Stimulated activated memory B cell treated with anti-CD40 and anti-IgM and Interleukin-4, amounts not matched to agents 10 μg/mL and 1 μg/mL and 100 μg/mL, for 72 hours (primary cell): ENCODE measurements at regions not wholly inside any gene's neighbourhood (a gene's known extent, or its start where the extent isn't known, plus 50 kb on each side); places are given as distances from the start of the nearest gene placed in this dataset.

Source experiments
- ATAC-seq: fragments of 150-1000 bp; cut with Tn5 transposase; 2 replicates; pipeline ENCODE4 v1.10.0; 2021
- H3K27ac Mint-ChIP-seq: one replicate; pipeline ENCODE4 v1.8.0; 2022; ENCODE audit warnings: mild to moderate bottlenecking, mixed read lengths
- H3K27me3 Mint-ChIP-seq: one replicate; pipeline ENCODE4 v1.8.0; 2022; ENCODE audit warnings: mixed read lengths
- H3K36me3 Mint-ChIP-seq: one replicate; pipeline ENCODE4 v1.8.0; 2022; ENCODE audit warnings: mixed read lengths
- H3K4me1 Mint-ChIP-seq: one replicate; pipeline ENCODE4 v1.8.0; 2022; ENCODE audit warnings: mixed read lengths
- H3K4me3 Mint-ChIP-seq: one replicate; pipeline ENCODE4 v1.8.0; 2022; ENCODE audit warnings: mild to moderate bottlenecking, moderate library complexity, mixed read lengths
- H3K9me3 Mint-ChIP-seq: one replicate; pipeline ENCODE4 v1.8.0; 2022; ENCODE audit warnings: mixed read lengths

DNA sequence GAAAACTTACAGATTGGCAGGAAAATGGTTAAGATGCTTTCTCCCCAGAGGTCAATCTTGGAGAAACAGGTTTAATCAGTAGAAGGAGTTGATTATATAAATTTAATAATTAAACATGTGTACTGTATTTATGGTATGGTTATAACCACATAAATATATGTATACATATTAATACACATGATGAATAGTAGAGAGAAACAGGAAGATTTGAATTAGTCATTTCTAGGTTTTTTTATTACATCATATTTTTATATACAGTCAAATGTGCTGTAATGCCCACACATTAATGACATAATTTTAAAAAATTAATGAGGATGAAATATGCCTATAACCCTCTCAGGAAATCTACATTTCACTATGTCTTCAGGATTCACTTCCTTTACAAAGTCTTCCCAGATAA lies 229.7 kb downstream of the IKZF2 start:
- Mint-ChIP-seq H3K4me3 (no peak overlapping the region), H3K9me3 (peaks cover 4% of the 10 kb centered on the region), H3K27me3 (no peaks in the 10 kb centered on the region), H3K4me1 (no peaks in the 10 kb centered on the region), H3K27ac (no peak overlapping the region), H3K36me3 (no peaks in the 10 kb centered on the region)
- no peak for ATAC-seq

DNA sequence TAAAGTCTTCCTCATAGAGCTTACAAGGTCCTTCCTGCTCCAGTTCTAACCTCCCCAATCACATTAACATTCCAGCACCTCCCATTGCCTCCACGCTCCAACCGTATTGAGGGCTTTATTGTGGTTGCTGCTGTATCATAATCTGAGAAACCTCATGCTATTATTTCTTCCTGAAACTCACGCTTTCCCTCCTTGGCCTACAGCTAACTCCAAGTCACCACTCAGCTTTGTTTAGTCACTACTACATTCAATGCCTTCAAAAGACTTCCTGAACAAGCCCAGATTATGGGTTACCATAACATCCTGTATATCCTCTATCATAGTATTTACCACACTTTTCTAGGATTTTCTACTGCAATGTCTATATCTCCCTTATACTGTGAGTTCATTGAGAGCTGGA lies 230.4 kb downstream of the IKZF2 start:
- no peaks in the 10 kb centered on the region for H3K4me1 Mint-ChIP-seq
- no peaks in the 10 kb centered on the region for H3K36me3 Mint-ChIP-seq
- no peak overlapping the region for H3K27ac Mint-ChIP-seq

DNA sequence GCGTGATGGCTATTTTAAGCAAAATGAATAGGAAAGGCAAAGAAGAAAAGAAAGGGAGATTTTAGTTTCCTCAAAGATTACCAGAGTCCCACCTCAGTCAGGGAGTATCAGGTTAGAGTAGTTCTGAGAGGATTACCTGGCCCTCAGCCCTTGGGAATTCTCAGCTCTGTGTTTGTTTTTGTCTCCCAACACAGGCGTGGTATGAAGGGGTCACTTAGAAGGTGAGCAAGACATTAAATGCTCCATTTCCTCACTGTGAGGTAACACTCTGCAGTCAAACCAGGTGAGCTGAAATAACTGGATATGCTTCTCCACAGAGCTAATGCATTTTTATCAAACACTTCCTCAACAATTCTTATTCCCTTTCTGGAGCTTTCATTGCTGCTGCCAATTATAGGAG lies 232.2 kb downstream of the IKZF2 start:
- Mint-ChIP-seq H3K9me3 (no peaks in the 10 kb centered on the region), H3K27me3 (no peaks in the 10 kb centered on the region), H3K27ac (no peak overlapping the region), H3K4me1 (peaks cover 14% of the 10 kb centered on the region), H3K4me3 (no peak overlapping the region), H3K36me3 (no peaks in the 10 kb centered on the region)
- ATAC-seq, result no peak

More for the DNA sequence above, 230.4 kb downstream of the IKZF2 start:
- H3K9me3 Mint-ChIP-seq, result peaks cover 4% of the 10 kb centered on the region
- ATAC-seq, result no peak
- H3K4me3 Mint-ChIP-seq, result no peak overlapping the region
- H3K27me3 Mint-ChIP-seq, result no peaks in the 10 kb centered on the region

DNA sequence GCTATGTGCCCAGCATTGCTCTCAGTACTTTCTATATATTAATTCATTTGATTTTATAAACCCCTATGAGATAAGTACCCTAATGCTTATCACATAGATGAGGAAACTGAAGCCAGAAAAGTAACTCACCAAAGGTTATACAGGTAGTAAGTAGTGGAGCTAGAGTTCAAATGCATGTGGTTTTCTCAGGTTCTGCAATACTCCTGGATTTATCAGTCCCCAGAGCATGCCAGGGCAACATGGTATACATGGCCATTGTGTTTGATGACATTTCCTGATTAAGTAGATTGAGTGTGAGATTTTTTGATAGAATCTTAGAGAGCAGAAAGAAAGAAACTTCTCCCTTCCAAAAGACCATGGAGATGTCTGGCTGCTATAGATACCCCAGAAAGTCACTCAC lies 233.1 kb downstream of the IKZF2 start:
- Mint-ChIP-seq H3K36me3 (no peaks in the 10 kb centered on the region), H3K4me3 (no peak overlapping the region), H3K4me1 (peaks cover 14% of the 10 kb centered on the region), H3K27ac (no peak overlapping the region), H3K9me3 (no peaks in the 10 kb centered on the region), H3K27me3 (no peaks in the 10 kb centered on the region)
- ATAC-seq, result no peak

DNA sequence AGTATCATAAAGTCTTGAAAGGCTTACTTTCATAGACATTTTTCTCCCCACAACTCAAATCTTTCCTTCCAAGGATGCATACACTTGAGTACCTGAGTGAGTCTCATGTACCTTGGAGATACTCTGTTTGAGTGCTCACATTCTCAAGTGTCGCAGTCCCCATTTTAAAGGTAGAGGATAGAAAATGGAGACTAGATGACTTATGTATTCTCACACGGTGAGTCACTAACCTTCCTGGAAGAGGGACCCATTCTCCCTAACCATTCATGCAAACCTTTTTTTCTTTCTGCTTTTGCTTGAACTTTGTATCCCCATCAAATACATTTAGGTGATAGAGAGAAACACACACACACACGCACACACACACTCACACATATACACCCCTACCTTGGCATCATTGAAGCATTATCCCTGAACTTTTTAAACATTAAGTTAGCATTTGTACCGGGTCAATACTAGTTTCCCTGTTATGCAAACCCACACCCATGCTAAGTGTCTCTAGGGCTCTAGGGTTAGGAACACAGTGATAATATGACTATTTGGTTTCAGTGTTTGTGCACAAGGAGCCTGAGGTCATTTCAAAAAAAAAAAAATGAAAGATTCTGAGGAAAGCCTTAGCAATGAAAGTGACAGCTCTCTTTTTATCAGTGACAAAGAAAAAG lies 236.2 kb downstream of the IKZF2 start:
- H3K9me3 Mint-ChIP-seq, result no peaks in the 10 kb centered on the region
- no peaks in the 10 kb centered on the region for H3K27me3 Mint-ChIP-seq
- peak overlapping the region; percentile 45 for H3K27ac Mint-ChIP-seq
- H3K4me3 Mint-ChIP-seq, result no peak overlapping the region
- peaks cover 14% of the 10 kb centered on the region for H3K4me1 Mint-ChIP-seq
- no peaks in the 10 kb centered on the region for H3K36me3 Mint-ChIP-seq
- peak; percentile 75 for ATAC-seq

DNA sequence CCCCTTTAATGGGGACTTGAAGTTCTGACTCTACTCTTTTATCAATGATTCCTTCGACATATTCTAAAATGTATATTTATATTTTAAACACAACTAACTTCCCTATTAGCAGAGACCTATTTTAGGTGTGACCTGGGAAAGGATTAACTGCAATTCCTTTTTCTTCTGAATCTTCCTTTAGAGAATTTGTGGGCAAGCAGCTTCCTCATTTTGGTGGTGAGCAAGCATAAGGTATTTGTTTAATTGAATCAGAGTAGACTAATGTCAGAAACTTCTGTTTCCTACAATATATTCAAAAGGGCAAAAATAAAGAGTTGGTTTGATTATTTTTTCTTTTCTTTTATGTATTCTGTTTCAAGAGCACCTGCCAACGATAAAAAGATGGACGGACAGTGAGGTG lies 237.0 kb downstream of the IKZF2 start:
- H3K27me3 Mint-ChIP-seq, result no peaks in the 10 kb centered on the region
- H3K4me3 Mint-ChIP-seq, result no peak overlapping the region
- H3K4me1 Mint-ChIP-seq, result peaks cover 14% of the 10 kb centered on the region
- H3K36me3 Mint-ChIP-seq, result no peaks in the 10 kb centered on the region
- ATAC-seq, result no peak
- peak overlapping the region; percentile 45 for H3K27ac Mint-ChIP-seq
- no peaks in the 10 kb centered on the region for H3K9me3 Mint-ChIP-seq

DNA sequence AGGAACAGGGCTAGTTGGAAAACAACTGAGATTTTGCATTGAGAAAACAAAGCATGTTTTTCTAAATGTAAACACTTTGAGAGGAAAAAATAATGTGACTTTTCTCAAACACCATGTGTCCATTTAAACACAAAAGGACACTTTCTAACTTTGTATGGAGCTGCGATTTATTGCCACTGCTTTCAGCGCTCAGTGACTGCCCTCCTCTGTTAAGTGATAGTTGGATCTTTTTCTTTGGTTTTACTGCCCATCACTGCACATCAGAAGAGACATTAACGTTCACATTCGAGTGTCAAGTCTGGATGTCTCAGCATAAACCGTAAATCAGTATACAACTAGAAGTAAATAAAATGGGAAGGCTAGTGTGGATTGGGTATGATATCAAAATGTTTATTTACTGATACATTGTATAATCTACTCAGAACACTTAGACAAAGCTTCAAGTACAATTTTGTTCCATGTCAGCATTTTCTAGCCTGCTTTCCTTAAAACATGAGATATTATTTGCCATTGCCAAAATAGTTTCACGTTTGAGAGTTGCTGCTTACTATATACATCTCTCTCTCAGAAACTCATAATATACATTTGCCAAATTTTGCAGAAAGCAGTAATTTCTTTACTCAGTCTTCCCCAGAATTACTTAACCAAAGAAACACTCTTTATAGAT lies 237.6 kb downstream of the IKZF2 start:
- Mint-ChIP-seq H3K9me3 (no peaks in the 10 kb centered on the region), H3K4me3 (no peak overlapping the region), H3K27me3 (no peaks in the 10 kb centered on the region), H3K4me1 (peaks cover 14% of the 10 kb centered on the region), H3K27ac (no peak overlapping the region), H3K36me3 (no peaks in the 10 kb centered on the region)
- no peak for ATAC-seq

DNA sequence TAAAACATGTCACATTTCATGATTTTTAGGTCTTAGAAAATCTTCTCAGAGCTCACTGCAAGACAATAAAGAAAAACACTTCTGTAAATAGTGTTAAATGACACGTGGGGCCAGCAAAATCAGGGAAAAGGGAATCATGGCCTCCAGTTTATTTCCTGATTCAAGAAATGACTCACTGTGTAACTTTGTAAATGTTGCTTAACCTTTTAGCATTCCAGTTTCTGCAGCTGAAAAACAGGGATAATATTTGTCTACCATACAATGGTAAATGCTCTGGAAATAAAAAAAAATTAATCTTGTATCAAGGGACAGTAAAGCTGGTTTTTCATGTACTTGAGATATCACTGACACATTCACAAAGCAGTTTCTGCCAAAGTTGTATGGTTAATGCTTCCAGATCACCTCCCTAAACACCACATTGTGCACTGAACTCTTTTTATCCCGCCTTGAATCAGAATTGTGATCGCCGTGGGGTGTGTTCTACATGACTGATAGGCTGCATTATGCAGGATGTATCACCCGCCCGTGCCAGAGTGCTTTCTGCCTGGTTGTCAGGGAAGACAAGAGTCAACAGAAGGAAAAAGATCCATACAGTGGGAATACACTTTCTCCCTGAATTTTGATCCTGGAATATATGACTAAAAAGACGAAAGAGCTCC lies 238.8 kb downstream of the IKZF2 start:
- H3K4me3 Mint-ChIP-seq, result no peak overlapping the region
- no peak for ATAC-seq
- no peaks in the 10 kb centered on the region for H3K27me3 Mint-ChIP-seq
- H3K27ac Mint-ChIP-seq, result no peak overlapping the region
- no peaks in the 10 kb centered on the region for H3K9me3 Mint-ChIP-seq
- no peaks in the 10 kb centered on the region for H3K36me3 Mint-ChIP-seq
- peaks cover 14% of the 10 kb centered on the region for H3K4me1 Mint-ChIP-seq

DNA sequence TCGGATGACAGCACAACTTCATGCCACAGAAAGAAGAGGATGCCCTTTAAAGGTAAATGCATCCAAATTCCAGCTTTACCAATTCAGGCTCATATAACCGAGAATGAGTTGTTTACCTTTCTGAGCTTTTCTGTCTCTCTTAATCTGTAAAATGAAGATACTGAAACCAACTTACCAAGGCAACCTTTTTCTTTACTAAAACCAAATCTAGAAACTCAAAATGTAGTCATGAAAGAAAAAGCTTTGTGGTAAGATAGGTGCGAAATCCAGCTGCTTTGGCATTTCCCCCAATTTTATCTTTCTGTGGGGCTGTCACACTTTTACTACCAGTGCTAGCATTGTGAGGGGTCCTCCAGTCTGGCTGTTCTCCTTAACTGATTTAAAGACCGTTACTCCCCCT lies 240.4 kb downstream of the IKZF2 start:
- Mint-ChIP-seq H3K4me3 (no peak overlapping the region), H3K9me3 (no peaks in the 10 kb centered on the region)
- ATAC-seq, result no peak

DNA sequence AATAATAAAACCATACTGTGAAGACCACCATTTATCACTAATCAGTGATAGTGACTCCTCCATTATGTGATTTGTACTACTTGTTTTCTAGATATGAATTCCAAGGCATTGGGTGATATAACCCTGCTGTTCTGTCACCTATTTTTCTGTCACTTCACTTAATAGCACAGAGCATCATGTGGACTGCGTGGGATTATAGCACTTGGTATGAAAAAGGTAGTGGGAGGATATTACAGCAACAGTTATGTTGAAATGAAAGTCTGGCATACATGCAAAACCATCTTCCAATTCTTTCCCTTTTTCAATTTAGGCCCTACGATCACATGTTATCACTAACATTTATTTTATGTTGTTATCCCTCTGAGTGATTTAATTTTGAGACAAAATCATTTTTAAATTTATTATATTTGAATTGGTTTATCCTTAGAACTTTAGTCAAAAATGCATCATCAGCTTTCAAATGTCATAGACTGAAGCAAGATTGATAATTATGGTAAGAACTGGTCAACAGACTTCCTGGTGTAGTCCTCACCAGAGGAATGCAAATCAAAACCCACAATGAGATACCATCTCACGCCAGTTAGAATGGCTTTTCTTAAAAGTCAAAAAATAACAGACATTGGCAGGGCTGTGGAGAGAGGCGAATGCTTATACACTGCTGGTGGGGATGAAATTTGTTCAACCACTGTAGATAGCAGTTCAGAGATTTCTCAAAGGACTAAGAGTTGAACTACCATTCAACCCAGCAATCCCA lies 242.6 kb downstream of the IKZF2 start:
- no peak for ATAC-seq
- H3K36me3 Mint-ChIP-seq, result no peaks in the 10 kb centered on the region
- H3K4me3 Mint-ChIP-seq, result no peak overlapping the region
- H3K4me1 Mint-ChIP-seq, result peaks cover 6% of the 10 kb centered on the region
- H3K9me3 Mint-ChIP-seq, result no peaks in the 10 kb centered on the region
- H3K27ac Mint-ChIP-seq, result no peak overlapping the region
- no peaks in the 10 kb centered on the region for H3K27me3 Mint-ChIP-seq

More for the DNA sequence above, 240.4 kb downstream of the IKZF2 start:
- Mint-ChIP-seq H3K4me1 (peaks cover 14% of the 10 kb centered on the region), H3K36me3 (no peaks in the 10 kb centered on the region), H3K27ac (no peak overlapping the region), H3K27me3 (no peaks in the 10 kb centered on the region)

DNA sequence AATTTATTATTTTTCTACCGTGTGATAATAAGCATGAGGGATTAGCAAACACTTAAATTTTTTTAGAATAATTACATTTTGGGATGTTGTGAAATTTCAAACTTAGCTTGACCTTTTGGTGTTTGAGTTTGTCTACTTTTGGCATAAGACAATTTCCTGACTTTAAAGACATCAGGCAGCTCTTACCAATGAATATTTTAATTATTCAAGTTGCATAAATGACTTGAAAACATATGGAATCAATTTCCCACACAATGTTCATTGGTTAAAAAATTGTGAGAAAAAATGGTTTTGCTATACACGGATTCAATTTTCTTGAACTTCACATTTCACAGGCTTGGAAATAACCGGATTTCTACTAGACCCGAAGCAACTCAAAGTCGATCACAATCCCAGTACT lies 243.4 kb downstream of the IKZF2 start:
- H3K9me3 Mint-ChIP-seq, result no peaks in the 10 kb centered on the region
- no peaks in the 10 kb centered on the region for H3K36me3 Mint-ChIP-seq
- H3K4me1 Mint-ChIP-seq, result peaks cover 6% of the 10 kb centered on the region
- H3K27ac Mint-ChIP-seq, result no peak overlapping the region
- H3K27me3 Mint-ChIP-seq, result no peaks in the 10 kb centered on the region
- no peak for ATAC-seq
- H3K4me3 Mint-ChIP-seq, result no peak overlapping the region

DNA sequence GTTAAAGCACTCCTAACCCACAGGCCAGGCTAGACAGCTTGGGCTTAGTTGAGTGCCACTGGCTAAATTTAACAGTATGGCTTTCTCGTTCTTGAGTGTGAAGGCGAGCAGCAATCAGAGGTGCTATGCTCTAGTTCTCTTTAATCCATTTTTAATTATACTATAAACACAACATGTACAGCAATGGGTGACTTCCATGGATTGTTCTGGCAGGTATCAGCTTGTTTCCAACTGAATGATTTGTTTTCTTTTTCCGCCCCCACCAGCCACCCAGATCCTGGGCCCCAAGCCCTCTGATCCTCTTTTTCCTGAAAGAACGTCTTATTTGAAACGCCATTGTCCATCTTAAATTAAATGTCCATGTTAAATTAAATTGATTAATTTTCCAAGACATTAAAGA lies 244.8 kb downstream of the IKZF2 start:
- Mint-ChIP-seq H3K27ac (no peak overlapping the region), H3K4me3 (no peak overlapping the region), H3K36me3 (no peaks in the 10 kb centered on the region), H3K9me3 (peaks cover 3% of the 10 kb centered on the region), H3K27me3 (no peaks in the 10 kb centered on the region), H3K4me1 (peaks cover 6% of the 10 kb centered on the region)
- ATAC-seq, result no peak

DNA sequence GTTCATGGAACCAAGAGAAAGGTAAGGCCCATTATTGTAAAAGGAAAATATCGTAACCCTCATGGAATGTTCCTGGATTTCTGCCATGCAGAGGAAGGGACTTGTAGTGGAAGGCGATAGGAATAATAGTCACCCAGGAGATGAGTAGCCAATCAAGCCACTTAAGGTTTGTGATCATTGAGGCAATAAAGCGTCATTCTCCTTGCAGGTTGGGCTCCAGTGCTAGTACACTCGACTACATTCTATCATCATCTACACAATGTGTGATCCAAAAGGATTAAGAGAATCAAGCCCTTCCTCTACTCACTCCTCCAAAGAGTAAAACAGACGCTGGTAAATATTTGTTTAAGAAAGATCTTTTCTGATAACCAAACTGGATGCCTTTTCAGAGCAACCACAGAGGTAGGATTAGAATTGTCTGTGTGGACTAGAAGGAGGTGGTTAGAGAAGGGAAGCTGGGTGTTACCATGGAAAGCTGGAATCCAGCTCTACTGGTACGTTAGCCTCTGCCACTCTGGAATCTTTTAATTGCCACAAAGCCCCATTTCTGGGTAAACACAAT lies 245.7 kb downstream of the IKZF2 start:
- Mint-ChIP-seq H3K27me3 (no peaks in the 10 kb centered on the region), H3K4me3 (no peak overlapping the region), H3K27ac (no peak overlapping the region), H3K36me3 (no peaks in the 10 kb centered on the region), H3K9me3 (peaks cover 3% of the 10 kb centered on the region), H3K4me1 (peaks cover 6% of the 10 kb centered on the region)
- ATAC-seq, result no peak

DNA sequence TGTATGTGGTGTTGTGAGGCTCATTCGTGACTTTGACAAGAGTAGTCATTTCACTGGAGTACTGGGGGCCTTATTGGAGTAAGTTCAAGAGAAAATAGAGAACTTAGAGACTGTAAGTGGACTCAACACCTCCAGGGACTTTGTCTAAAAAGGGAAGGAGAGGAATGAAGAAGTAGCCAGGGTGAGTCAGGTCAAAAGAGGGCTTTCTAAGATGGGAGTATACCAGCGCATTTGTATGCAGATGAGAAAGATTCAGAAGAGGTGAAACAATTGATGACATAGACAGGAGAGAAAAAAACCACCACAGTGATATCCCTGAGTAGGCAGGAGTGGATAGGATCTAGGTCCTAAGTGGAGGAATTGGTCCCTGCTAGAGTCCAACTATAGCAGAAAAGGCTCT lies 246.8 kb downstream of the IKZF2 start:
- H3K27me3 Mint-ChIP-seq, result no peaks in the 10 kb centered on the region

DNA sequence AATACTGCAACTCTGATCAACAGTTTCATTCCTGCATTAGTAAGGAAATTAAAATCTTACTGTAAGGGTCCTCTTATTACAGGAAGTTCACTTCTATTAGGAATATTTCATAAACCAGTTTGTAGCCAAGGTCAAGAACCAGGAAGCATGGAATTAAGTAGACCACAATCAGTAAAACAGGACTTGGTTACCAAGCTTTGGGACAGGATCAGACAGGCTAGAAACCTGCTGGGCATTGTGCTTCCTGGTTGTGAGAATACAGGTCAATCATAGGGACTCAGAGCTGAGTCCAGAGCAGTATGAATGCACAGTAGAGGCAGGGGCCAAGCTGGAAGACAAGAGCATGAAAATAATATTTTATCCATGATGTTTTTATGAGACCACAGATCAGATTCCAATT lies 248.0 kb downstream of the IKZF2 start:
- no peak overlapping the region for H3K27ac Mint-ChIP-seq
- no peak for ATAC-seq
- peaks cover 3% of the 10 kb centered on the region for H3K9me3 Mint-ChIP-seq
- H3K27me3 Mint-ChIP-seq, result no peaks in the 10 kb centered on the region
- H3K4me3 Mint-ChIP-seq, result no peak overlapping the region
- no peaks in the 10 kb centered on the region for H3K36me3 Mint-ChIP-seq
- H3K4me1 Mint-ChIP-seq, result peaks cover 6% of the 10 kb centered on the region

More for the DNA sequence above, 246.8 kb downstream of the IKZF2 start:
- Mint-ChIP-seq H3K9me3 (peaks cover 3% of the 10 kb centered on the region), H3K36me3 (no peaks in the 10 kb centered on the region), H3K4me1 (peaks cover 6% of the 10 kb centered on the region), H3K27ac (no peak overlapping the region), H3K4me3 (no peak overlapping the region)
- peak; percentile 71 for ATAC-seq
